A549 (cell line): ENCODE measurements at regions not wholly inside any gene's neighbourhood (a gene's known extent, or its start where the extent isn't known, plus 50 kb on each side); places are given as distances from the start of the nearest gene placed in this dataset.

Source experiments
- ATAC-seq, 2 experiments: fragments of 200-7000 bp in 1 of 2; fragments of >200 bp in 1 of 2; cut with Nextera tagmentation in 1 of 2; cut with Tn5 transposase in 1 of 2; 3 replicates each; pipeline versions ENCODE4 v1.8.0 to v1.9.1; 2018 to 2020; ENCODE audit warnings: mild to moderate bottlenecking in 1 of 2, moderate library complexity in 1 of 2
- CTCF ChIA-PET: fragments of 300-600 bp; sonication (Branson Sonifier 250); formaldehyde crosslinking; extraction: SDS; loops from one replicate; lab custom pipeline; 2021; ENCODE audit warnings: antibody characterized with exemption, inconsistent platforms; lab: Yijun Ruan, JAX
- POLR2A ChIA-PET: fragments of 350-600 bp; formaldehyde crosslinking; extraction: SDS; loops from one replicate; lab custom pipeline; 2021; ENCODE audit warnings: antibody characterized with exemption, inconsistent platforms; lab: Yijun Ruan, JAX
- DNase-seq, 2 experiments: peaks; one replicate each; pipeline versions ENCODE4 v3.0.0 to v3.0.0-alpha.2; 2011 to 2016; ENCODE audit warnings: low read depth in 1 of 2, low spot score in 1 of 2
- FAIRE-seq: peaks from 2 replicates; lab custom pipeline; 2011; peaks lifted over from hg19 to GRCh38; lab: Jason Lieb, UNC
- H3K27ac ChIP-seq, 2 experiments: fragments of >200 bp; sonication (Bioruptor Twin); formaldehyde crosslinking; 3 replicates each; pipeline ENCODE4 v1.5.1; 2016 to 2017
- H3K4me1 ChIP-seq: fragments of >200 bp; sonication (Bioruptor Twin); formaldehyde crosslinking; 3 replicates; pipeline ENCODE4 v1.6.1; 2016
- H3K4me2 ChIP-seq: fragments of >200 bp; sonication (Bioruptor Twin); formaldehyde crosslinking; 3 replicates; pipeline ENCODE4 v1.6.1; 2016
- H3K4me3 ChIP-seq: fragments of >200 bp; sonication (Bioruptor Twin); formaldehyde crosslinking; 3 replicates; pipeline ENCODE4 v1.5.1; 2016
- H3K9me3 ChIP-seq: fragments of >200 bp; sonication (Bioruptor Twin); formaldehyde crosslinking; 3 replicates; pipeline ENCODE4 v1.6.1; 2016
- BHLHE40 ChIP-seq: IDR thresholded peaks from 2 replicates; pipeline ENCODE4 v1.6.1; 2012; ENCODE audit warnings: low read depth, low read length, inconsistent platforms
- CEBPB ChIP-seq, 2 experiments: fragments of >200 bp in 1 of 2; sonication (Bioruptor Twin) in 1 of 2; formaldehyde crosslinking in 1 of 2; IDR thresholded peaks; 2 replicates each; pipeline ENCODE4 v1.6.1; 2012 to 2016
- CHD2 ChIP-seq: fragments of 150-350 bp; IDR thresholded peaks from 2 replicates; pipeline ENCODE4 v1.6.1; 2014; ENCODE audit warnings: low read length; ENCODE audit not compliant: partially characterized antibody
- ELK1 ChIP-seq: fragments of 150-350 bp; IDR thresholded peaks from 2 replicates; pipeline ENCODE4 v1.6.1; 2014; ENCODE audit warnings: low read depth, mild to moderate bottlenecking, low read length
- EP300 ChIP-seq, 2 experiments: fragments of >200 bp; sonication (Bioruptor Twin); formaldehyde crosslinking; IDR thresholded peaks; 2 replicates in 1 of 2; 3 replicates in 1 of 2; pipeline ENCODE4 v1.6.1; 2016 to 2017
- FOSB ChIP-seq: fragments of 250-450 bp; sonication (Bioruptor Pico); IDR thresholded peaks from 2 replicates; pipeline ENCODE4 v1.5.0; 2020; ENCODE audit warnings: mild to moderate bottlenecking, moderate library complexity
- FOXS1 ChIP-seq: fragments of 250-450 bp; sonication (Bioruptor Pico); IDR thresholded peaks from 2 replicates; pipeline ENCODE4 v1.5.0; 2020; ENCODE audit warnings: mild to moderate bottlenecking, moderate library complexity
- HOXB13 ChIP-seq: fragments of 250-450 bp; sonication (Bioruptor Pico); IDR thresholded peaks from 2 replicates; pipeline ENCODE4 v1.5.0; 2020; ENCODE audit warnings: low read depth, mild to moderate bottlenecking, moderate library complexity
- NFE2L2 ChIP-seq: fragments of 150-350 bp; conservative IDR thresholded peaks from 2 replicates; pipeline ENCODE4 v1.6.1; 2014; ENCODE audit warnings: low read length
- RAD21 ChIP-seq, 2 experiments: fragments of >200 bp in 1 of 2; sonication (Bioruptor Twin) in 1 of 2; formaldehyde crosslinking in 1 of 2; IDR thresholded peaks in 1 of 2; conservative IDR thresholded peaks in 1 of 2; 2 replicates in 1 of 2; 3 replicates in 1 of 2; pipeline ENCODE4 v1.6.1; 2012 to 2018; ENCODE audit warnings: inconsistent platforms in 1 of 2
- RARB ChIP-seq: fragments of 250-450 bp; sonication (Bioruptor Pico); IDR thresholded peaks from 2 replicates; pipeline ENCODE4 v1.8.0; 2021; ENCODE audit warnings: mild to moderate bottlenecking, moderate library complexity
- SMC3 ChIP-seq: fragments of >200 bp; sonication (Bioruptor Twin); formaldehyde crosslinking; IDR thresholded peaks from 3 replicates; pipeline ENCODE4 v1.6.1; 2018; ENCODE audit warnings: inconsistent platforms
- TFCP2L1 ChIP-seq: fragments of 250-450 bp; sonication (Bioruptor Pico); IDR thresholded peaks from 2 replicates; pipeline ENCODE4 v1.5.0; 2021; ENCODE audit warnings: mild to moderate bottlenecking
- USF2 ChIP-seq: fragments of 450-650 bp; IDR thresholded peaks from 2 replicates; pipeline ENCODE4 v1.6.1; 2014; ENCODE audit warnings: antibody characterized with exemption
- ZC3H11A ChIP-seq: fragments of 450-650 bp; IDR thresholded peaks from 2 replicates; pipeline ENCODE4 v1.6.1; 2014; ENCODE audit warnings: antibody characterized with exemption, mild to moderate bottlenecking
- ZFP36 ChIP-seq: fragments of 450-650 bp; IDR thresholded peaks from 2 replicates; pipeline ENCODE4 v1.6.1; 2014; ENCODE audit warnings: borderline replicate concordance; ENCODE audit not compliant: partially characterized antibody
- ZNF302 ChIP-seq: fragments of 250-450 bp; sonication (Bioruptor Pico); IDR thresholded peaks from 2 replicates; pipeline ENCODE4 v1.9.0; 2021; ENCODE audit warnings: inconsistent platforms, mild to moderate bottlenecking, moderate library complexity
- WGBS: methylation state at CpG from one replicate; pipeline ENCODE4 v1.1.6; 2017; ENCODE audit errors: missing lambda C conversion rate; 5-methylcytosine and 5-hydroxymethylcytosine counted together
- TF ChIP-seq, protein P1 (sequence below): fragments of >200 bp; sonication (Bioruptor Twin); formaldehyde crosslinking; IDR thresholded peaks from 2 replicates; pipeline ENCODE4 v1.6.1; 2016
- TF ChIP-seq, protein P2 (sequence below): fragments of >200 bp; sonication (Bioruptor Twin); formaldehyde crosslinking; IDR thresholded peaks from 3 replicates; pipeline ENCODE4 v1.6.1; 2016

DNA sequence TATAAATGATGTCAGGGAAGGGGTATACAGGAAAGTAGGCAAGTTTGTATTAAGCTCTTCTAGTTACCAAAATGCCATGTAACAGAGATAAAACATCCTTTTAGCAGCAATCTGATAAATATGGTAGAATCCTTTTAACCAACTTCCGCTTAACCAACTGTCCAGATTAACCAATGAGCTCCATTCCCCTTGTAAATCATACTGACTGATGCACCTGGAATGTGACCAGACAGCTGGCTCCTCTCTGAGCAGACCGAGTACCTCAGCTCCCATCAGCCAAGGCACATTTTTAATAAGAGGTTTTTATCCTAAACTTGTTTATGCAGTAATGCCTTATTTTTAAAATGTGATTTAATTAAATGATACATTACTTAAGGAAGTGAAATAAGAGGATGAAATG, 66.4 kb downstream of the KLF12 start (continued):
- TF ChIP-seq ELK1 = no peak
- TF ChIP-seq TFCP2L1 (CRISPR knock-in tag) = no peak
- TF ChIP-seq, protein P1, sequence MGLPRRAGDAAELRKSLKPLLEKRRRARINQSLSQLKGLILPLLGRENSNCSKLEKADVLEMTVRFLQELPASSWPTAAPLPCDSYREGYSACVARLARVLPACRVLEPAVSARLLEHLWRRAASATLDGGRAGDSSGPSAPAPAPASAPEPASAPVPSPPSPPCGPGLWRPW = no peak
- TF ChIP-seq CHD2 = no peak
- no peak for TF ChIP-seq HOXB13 (CRISPR knock-in tag)
- no peak for TF ChIP-seq CEBPB (IDR thresholded peaks at IDR 0.05)
- no peak for TF ChIP-seq SMC3
- TF ChIP-seq FOXS1 (CRISPR knock-in tag) = no peak
- TF ChIP-seq RARB (CRISPR knock-in tag) = no peak
- TF ChIP-seq, all 56 proteins: peak for 0

GRCh38 chr13:74066937-74067336, 67.3 kb downstream of the KLF12 start:
- POLR2A ChIA-PET = no interaction called here
- H3K4me2 ChIP-seq = no peak overlapping the region
- CTCF ChIA-PET = no interaction called here
- ATAC-seq (no peak), FAIRE-seq (no peak), DNase-seq (no peak)
- no peaks in the 10 kb centered on the region for H3K9me3 ChIP-seq
- no peak overlapping the region for H3K4me3 ChIP-seq
- H3K4me1 ChIP-seq = no peaks in the 10 kb centered on the region
- no peak overlapping the region for H3K27ac ChIP-seq
- TF ChIP-seq EP300 (IDR thresholded peaks at IDR 0.05) (no peak), BHLHE40 (no peak), ZFP36 (no peak)

DNA sequence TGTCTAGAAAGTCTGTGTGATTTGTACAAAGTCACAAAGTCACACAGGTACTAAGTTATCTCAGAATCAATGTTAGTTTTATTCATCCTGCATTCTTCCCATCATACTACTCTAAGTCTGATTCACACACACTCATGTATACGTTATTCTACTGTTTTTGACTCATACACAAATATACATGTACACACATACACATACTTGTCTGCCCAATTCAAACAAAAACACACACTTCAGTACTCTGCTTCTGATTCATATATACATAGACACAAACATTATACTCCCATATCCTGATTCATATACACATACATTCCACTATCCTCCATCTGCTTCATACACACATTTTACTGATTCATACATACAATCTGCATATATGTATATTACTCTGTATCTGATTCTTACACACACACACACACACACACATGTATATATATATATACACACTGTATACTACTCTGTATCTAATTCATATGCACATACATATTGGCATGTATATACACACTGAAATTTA, 69.3 kb downstream of the KLF12 start:
- no peak overlapping the region for H3K4me3 ChIP-seq
- 59% methylated on average over 1 of the region's 1 CpG for WGBS
- FAIRE-seq = no peak

More for the DNA sequence above, 69.3 kb downstream of the KLF12 start:
- DNase-seq = no peak
- Histone ChIP-seq H3K4me1 (no peaks in the 10 kb centered on the region), H3K27ac (no peak overlapping the region), H3K4me2 (no peak overlapping the region), H3K9me3 (no peaks in the 10 kb centered on the region)
- TF ChIP-seq ZNF302 (CRISPR knock-in tag) = no peak
- no peak for TF ChIP-seq CEBPB (IDR thresholded peaks at IDR 0.05)
- no peak for TF ChIP-seq ELK1
- TF ChIP-seq FOSB = no peak
- TF ChIP-seq, protein P2, sequence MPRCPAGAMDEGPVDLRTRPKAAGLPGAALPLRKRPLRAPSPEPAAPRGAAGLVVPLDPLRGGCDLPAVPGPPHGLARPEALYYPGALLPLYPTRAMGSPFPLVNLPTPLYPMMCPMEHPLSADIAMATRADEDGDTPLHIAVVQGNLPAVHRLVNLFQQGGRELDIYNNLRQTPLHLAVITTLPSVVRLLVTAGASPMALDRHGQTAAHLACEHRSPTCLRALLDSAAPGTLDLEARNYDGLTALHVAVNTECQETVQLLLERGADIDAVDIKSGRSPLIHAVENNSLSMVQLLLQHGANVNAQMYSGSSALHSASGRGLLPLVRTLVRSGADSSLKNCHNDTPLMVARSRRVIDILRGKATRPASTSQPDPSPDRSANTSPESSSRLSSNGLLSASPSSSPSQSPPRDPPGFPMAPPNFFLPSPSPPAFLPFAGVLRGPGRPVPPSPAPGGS = no peak
- no peak for TF ChIP-seq ZC3H11A
- TF ChIP-seq RAD21 (conservative IDR thresholded peaks at IDR 0.05 in 1 of 2, IDR thresholded peaks at IDR 0.05 in 1 of 2) = no peak
- no peak for TF ChIP-seq NFE2L2
- no peak for TF ChIP-seq USF2
- no peak for ATAC-seq
- ChIA-PET CTCF (no interaction called here), POLR2A (no interaction called here)
